A673 (cell line): ENCODE measurements at regions not wholly inside any gene's neighbourhood (a gene's known extent, or its start where the extent isn't known, plus 50 kb on each side); places are given as distances from the start of the nearest gene placed in this dataset.

Experiments
- BruUV-seq: library from RNA; stranded (reverse); fragments of 400-500 nt; replicated peaks from 2 replicates; lab custom pipeline; 2021; lab: Mats Ljungman, UMichigan
- CTCF ChIA-PET: fragments of 300-600 bp; sonication (Branson Sonifier 250); formaldehyde crosslinking; loops from one replicate; lab custom pipeline; 2022; ENCODE audit warnings: antibody characterized with exemption; lab: Charles Lee
- POLR2A ChIA-PET: fragments of 300-600 bp; sonication (Branson Sonifier 250); formaldehyde crosslinking; loops from one replicate; lab custom pipeline; 2022; ENCODE audit warnings: antibody characterized with exemption; ENCODE audit not compliant: low non-redundant PET; lab: Charles Lee
- DNase-seq: peaks from one replicate; pipeline ENCODE4 v3.0.0-alpha.2; 2015; ENCODE audit warnings: low spot score
- H3K27ac ChIP-seq: fragments of 200-600 bp; sonication (generic); 2 replicates; pipeline ENCODE4 v1.5.1; 2016; ENCODE audit warnings: mixed run types, low read depth, mild to moderate bottlenecking, mixed read lengths, antibody characterized with exemption, low read length; ENCODE audit not compliant: poor library complexity, severe bottlenecking
- H3K27me3 ChIP-seq: fragments of 200-600 bp; sonication (generic); replicated peaks from 2 replicates; pipeline ENCODE4 v1.6.1; 2017; ENCODE audit warnings: mixed run types, low read depth, mild to moderate bottlenecking, mixed read lengths, antibody characterized with exemption, low read length; ENCODE audit not compliant: insufficient read depth, poor library complexity
- H3K36me3 ChIP-seq: fragments of 200-600 bp; sonication (generic); 2 replicates; pipeline ENCODE4 v1.6.1; 2016; ENCODE audit warnings: mixed run types, mild to moderate bottlenecking, mixed read lengths, antibody characterized with exemption, low read length; ENCODE audit not compliant: insufficient read depth, poor library complexity, severe bottlenecking
- H3K4me1 ChIP-seq: fragments of 200-600 bp; sonication (generic); 2 replicates; pipeline ENCODE4 v1.6.1; 2017; ENCODE audit warnings: mixed run types, mild to moderate bottlenecking, mixed read lengths, antibody characterized with exemption, low read length; ENCODE audit not compliant: insufficient read depth, poor library complexity, severe bottlenecking
- H3K4me3 ChIP-seq: fragments of 200-600 bp; sonication (generic); 2 replicates; pipeline ENCODE4 v1.5.1; 2016; ENCODE audit warnings: low read depth, mixed run types, mild to moderate bottlenecking, mixed read lengths, low read length; ENCODE audit not compliant: poor library complexity, severe bottlenecking
- H3K9me3 ChIP-seq: fragments of 200-600 bp; sonication (generic); 2 replicates; pipeline ENCODE4 v1.6.1; 2016; ENCODE audit warnings: mixed run types, low read depth, mild to moderate bottlenecking, mixed read lengths, antibody characterized with exemption, low read length; ENCODE audit not compliant: poor library complexity, severe bottlenecking
- CTCF ChIP-seq: fragments of 300-800, 200-600 bp; sonication (generic); conservative IDR thresholded peaks from 2 replicates; pipeline ENCODE4 v1.5.1; 2017; ENCODE audit warnings: low read depth, mild to moderate bottlenecking, antibody characterized with exemption, low read length, moderate library complexity, mixed read lengths
- EZH2 ChIP-seq: fragments of 200-600 bp; sonication (generic); IDR thresholded peaks from 2 replicates; pipeline ENCODE4 v1.6.1; 2017; ENCODE audit warnings: borderline replicate concordance, low read depth, mild to moderate bottlenecking, mixed read lengths, antibody characterized with exemption, low read length; ENCODE audit not compliant: poor library complexity, severe bottlenecking
- intact Hi-C: fragments of 100-400 bp; cut with micrococcal nuclease; formaldehyde crosslinking; loops from one replicate; pipeline ENCODE4 v1.10.0; 2022; ENCODE audit not compliant: unreplicated experiment

- no peak for DNase-seq
- intact Hi-C loops, result no loop called here
- no peaks in the 10 kb centered on the region for H3K36me3 ChIP-seq
- H3K27ac ChIP-seq, result no peak overlapping the region
- peaks cover 13% of the 10 kb centered on the region for H3K27me3 ChIP-seq
- H3K4me3 ChIP-seq, result no peak overlapping the region
- no TSS peak for BruUV-seq
- H3K4me1 ChIP-seq, result no peaks in the 10 kb centered on the region
- ChIA-PET POLR2A (no interaction called here), CTCF (no interaction called here)
- no peaks in the 10 kb centered on the region for H3K9me3 ChIP-seq
- TF ChIP-seq EZH2, result no peak
- no peak for TF ChIP-seq CTCF
Observed at GRCh38 chr6:29884261-29884660, 56.6 kb downstream of the HLA-G start.

GRCh38 chr6:29886701-29887100 is 55.6 kb upstream of the HLA-A start:
- intact Hi-C loops, result no loop called here
- no peak overlapping the region for H3K4me3 ChIP-seq
- H3K27me3 ChIP-seq, result peaks cover 13% of the 10 kb centered on the region
- no TSS peak for BruUV-seq
- no peak for DNase-seq
- H3K9me3 ChIP-seq, result no peaks in the 10 kb centered on the region
- H3K36me3 ChIP-seq, result no peaks in the 10 kb centered on the region
- TF ChIP-seq CTCF (no peak), EZH2 (no peak)
- ChIA-PET POLR2A (no interaction called here), CTCF (interaction anchor here (0.7 kb wide), 1 partner anchor 567 kb away, joined by 3 read pairs; no protein-coding TSS in a partner anchor)
- no peaks in the 10 kb centered on the region for H3K4me1 ChIP-seq
- H3K27ac ChIP-seq, result no peak overlapping the region

- intact Hi-C loops, result no loop called here
- no peak overlapping the region for H3K27ac ChIP-seq
- no peaks in the 10 kb centered on the region for H3K4me1 ChIP-seq
- H3K27me3 ChIP-seq, result peaks cover 13% of the 10 kb centered on the region
- TF ChIP-seq CTCF, result no peak
- no peak for TF ChIP-seq EZH2
- no peaks in the 10 kb centered on the region for H3K9me3 ChIP-seq
- CTCF ChIA-PET, result interaction anchor here (0.7 kb wide), 1 partner anchor 566 kb away, joined by 3 read pairs; no protein-coding TSS in a partner anchor
- H3K4me3 ChIP-seq, result peak overlapping the region; percentile 52
- no peaks in the 10 kb centered on the region for H3K36me3 ChIP-seq
- POLR2A ChIA-PET, result no interaction called here
- DNase-seq, result no peak
- BruUV-seq, result no TSS peak
Observed at GRCh38 chr6:29887330-29887818, 55.0 kb upstream of the HLA-A start.
